Muscle of leg (tissue), 3 donors: ENCODE measurements at regions not wholly inside any gene's neighbourhood (a gene's known extent, or its start where the extent isn't known, plus 50 kb on each side); places are given as distances from the start of the nearest gene placed in this dataset.

Experiments used
- DNase-seq: peaks from one replicate; pipeline ENCODE4 v3.0.0; 2013
- H3K27ac ChIP-seq: one replicate; pipeline ENCODE4 v1.5.1; 2013; ENCODE audit warnings: mild to moderate bottlenecking, low read length, control low read depth
- H3K27me3 ChIP-seq: one replicate; pipeline ENCODE4 v1.6.1; 2013; ENCODE audit warnings: low read length; ENCODE audit not compliant: control insufficient read depth, insufficient read depth
- H3K36me3 ChIP-seq: one replicate; pipeline ENCODE4 v1.6.1; 2013; ENCODE audit warnings: low read length; ENCODE audit not compliant: control insufficient read depth, insufficient read depth
- H3K4me1 ChIP-seq: one replicate; pipeline ENCODE4 v1.6.1; 2013; ENCODE audit warnings: low read length; ENCODE audit not compliant: control insufficient read depth, insufficient read depth
- H3K4me3 ChIP-seq: one replicate; pipeline ENCODE4 v1.5.1; 2013; ENCODE audit warnings: low read length, control low read depth
- H3K9me3 ChIP-seq: replicated peaks from 2 replicates; pipeline ENCODE4 v1.6.1; 2013; ENCODE audit warnings: low read depth, low read length; ENCODE audit not compliant: control insufficient read depth
- WGBS: methylation state at CpG from one replicate; pipeline ENCODE4 v1.1.5; 2013; ENCODE audit warnings: missing lambda C conversion rate; ENCODE audit not compliant: insufficient coverage; 5-methylcytosine and 5-hydroxymethylcytosine counted together

DNA sequence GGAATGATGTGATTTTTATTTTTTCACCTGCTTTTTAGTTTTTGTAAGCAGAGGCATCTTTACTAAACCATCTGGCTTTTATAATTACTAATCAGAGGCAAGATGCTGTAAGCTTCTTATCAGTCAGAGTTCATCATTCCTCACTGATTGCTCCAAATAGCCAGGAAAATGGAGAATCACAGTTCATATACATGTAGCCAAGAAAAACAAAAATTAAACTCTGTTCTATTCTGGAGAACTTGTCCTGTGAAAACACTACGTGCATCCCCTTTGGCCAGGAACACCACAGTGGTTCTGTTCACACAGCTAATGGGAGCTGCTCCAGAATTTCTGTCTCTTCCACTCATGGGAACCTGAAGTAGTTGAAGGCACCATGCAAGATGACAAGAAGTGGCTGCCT is 725.5 kb upstream of the CHRM3 start:
- DNase-seq = no peak
- Histone ChIP-seq H3K27ac (no peak overlapping the region), H3K9me3 (no peaks in the 10 kb centered on the region), H3K4me1 (no peaks in the 10 kb centered on the region), H3K36me3 (no peaks in the 10 kb centered on the region), H3K4me3 (no peak overlapping the region), H3K27me3 (no peaks in the 10 kb centered on the region)
- WGBS = 33% methylated on average over 1 of the region's 1 CpG

- Histone ChIP-seq H3K36me3 (no peaks in the 10 kb centered on the region), H3K27ac (no peak overlapping the region), H3K27me3 (no peaks in the 10 kb centered on the region), H3K9me3 (no peaks in the 10 kb centered on the region), H3K4me1 (no peaks in the 10 kb centered on the region), H3K4me3 (no peak overlapping the region)
- 80% methylated on average over 1 of the region's 1 CpG for WGBS
- no peak for DNase-seq
Observed at GRCh38 chr1:238658763-238659162, 727.6 kb upstream of the CHRM3 start.

GRCh38 chr1:238653693-238654321 is 732.6 kb upstream of the CHRM3 start:
- Histone ChIP-seq H3K4me1 (no peaks in the 10 kb centered on the region), H3K36me3 (no peaks in the 10 kb centered on the region), H3K9me3 (no peaks in the 10 kb centered on the region), H3K4me3 (no peak overlapping the region), H3K27me3 (no peaks in the 10 kb centered on the region), H3K27ac (no peak overlapping the region)
- no peak for DNase-seq
- WGBS = no CpG with 5 or more reads among the region's 4 CpGs

GRCh38 chr1:238652346-238652968 is 733.9 kb upstream of the CHRM3 start:
- Histone ChIP-seq H3K4me3 (no peak overlapping the region), H3K27ac (no peak overlapping the region), H3K4me1 (no peaks in the 10 kb centered on the region), H3K27me3 (no peaks in the 10 kb centered on the region), H3K36me3 (no peaks in the 10 kb centered on the region), H3K9me3 (no peaks in the 10 kb centered on the region)
- no peak for DNase-seq
- no CpG with 5 or more reads among the region's 7 CpGs for WGBS

DNA sequence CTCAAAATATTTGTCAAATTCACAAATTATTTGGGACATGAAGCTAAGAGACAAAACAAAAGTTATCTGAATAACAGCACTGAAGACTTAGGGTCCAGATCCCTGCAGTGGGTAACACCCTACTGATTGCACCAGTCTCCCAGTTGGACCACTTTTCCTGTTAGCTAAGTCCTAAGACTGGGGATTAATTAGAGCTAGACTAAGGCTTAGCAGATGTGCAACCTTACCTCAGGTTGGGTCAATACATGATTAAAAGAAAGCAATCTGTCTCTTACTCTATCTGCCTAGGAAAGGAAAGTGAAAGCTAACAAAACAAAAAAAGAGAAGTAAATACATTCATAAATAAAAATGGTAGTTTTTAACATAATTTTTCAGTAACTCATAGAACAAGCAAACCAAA is 737.2 kb upstream of the CHRM3 start:
- H3K27me3 ChIP-seq = no peaks in the 10 kb centered on the region
- no peak for DNase-seq
- H3K4me3 ChIP-seq = no peak overlapping the region
- H3K27ac ChIP-seq = no peak overlapping the region
- no peaks in the 10 kb centered on the region for H3K9me3 ChIP-seq
- no peaks in the 10 kb centered on the region for H3K36me3 ChIP-seq
- H3K4me1 ChIP-seq = no peaks in the 10 kb centered on the region

- Histone ChIP-seq H3K36me3 (no peaks in the 10 kb centered on the region), H3K27ac (no peak overlapping the region), H3K4me3 (no peak overlapping the region), H3K4me1 (no peaks in the 10 kb centered on the region), H3K27me3 (no peaks in the 10 kb centered on the region), H3K9me3 (no peaks in the 10 kb centered on the region)
- no CpG with 5 or more reads among the region's 4 CpGs for WGBS
- DNase-seq = no peak
Observed at GRCh38 chr1:238648751-238649150, 737.6 kb upstream of the CHRM3 start.

DNA sequence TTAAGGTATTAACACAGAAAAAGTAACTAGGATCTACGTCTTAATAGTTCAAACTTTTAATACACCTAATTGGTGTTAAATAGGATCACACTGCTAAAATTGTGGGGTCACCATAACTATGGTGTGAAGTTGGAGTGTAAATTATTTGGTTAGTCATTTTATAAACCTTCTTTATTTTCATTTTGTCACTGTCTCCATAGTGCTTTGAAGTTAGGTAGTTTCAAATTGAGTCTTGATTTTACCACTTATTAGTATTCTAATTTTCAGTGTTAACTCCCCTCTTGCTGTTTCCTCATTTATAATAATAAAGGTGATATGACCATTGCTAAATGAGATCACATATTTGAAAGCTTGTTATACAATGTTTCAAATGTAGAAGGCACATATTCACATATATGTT is 738.1 kb upstream of the CHRM3 start:
- H3K27ac ChIP-seq = no peak overlapping the region
- no peaks in the 10 kb centered on the region for H3K27me3 ChIP-seq
- no peak overlapping the region for H3K4me3 ChIP-seq
- WGBS = no CpG with 5 or more reads among the region's 1 CpG
- H3K9me3 ChIP-seq = no peaks in the 10 kb centered on the region
- no peaks in the 10 kb centered on the region for H3K4me1 ChIP-seq
- no peaks in the 10 kb centered on the region for H3K36me3 ChIP-seq
- no peak for DNase-seq

- Histone ChIP-seq H3K4me1 (no peaks in the 10 kb centered on the region), H3K4me3 (no peak overlapping the region), H3K27ac (no peak overlapping the region), H3K9me3 (no peaks in the 10 kb centered on the region), H3K36me3 (no peaks in the 10 kb centered on the region), H3K27me3 (no peaks in the 10 kb centered on the region)
- 17% methylated on average over 2 of the region's 3 CpGs for WGBS
- no peak for DNase-seq
Observed at GRCh38 chr1:238647877-238648276, 738.5 kb upstream of the CHRM3 start.

- H3K27ac ChIP-seq = no peak overlapping the region
- no peaks in the 10 kb centered on the region for H3K36me3 ChIP-seq
- H3K4me1 ChIP-seq = no peaks in the 10 kb centered on the region
- DNase-seq = peak; percentile 25
- H3K27me3 ChIP-seq = no peaks in the 10 kb centered on the region
- H3K4me3 ChIP-seq = no peak overlapping the region
- no CpG with 5 or more reads among the region's 4 CpGs for WGBS
- H3K9me3 ChIP-seq = no peaks in the 10 kb centered on the region
Observed at GRCh38 chr1:238642231-238642630, 744.1 kb upstream of the CHRM3 start.

GRCh38 chr1:238639861-238640260 is 746.5 kb upstream of the CHRM3 start:
- no peak overlapping the region for H3K27ac ChIP-seq
- no peaks in the 10 kb centered on the region for H3K36me3 ChIP-seq
- no peaks in the 10 kb centered on the region for H3K9me3 ChIP-seq
- no peaks in the 10 kb centered on the region for H3K4me1 ChIP-seq
- H3K27me3 ChIP-seq = no peaks in the 10 kb centered on the region
- no peak for DNase-seq
- no peak overlapping the region for H3K4me3 ChIP-seq

GRCh38 chr1:238628110-238628509 is 737.4 kb upstream of the ZP4 start:
- Histone ChIP-seq H3K36me3 (no peaks in the 10 kb centered on the region), H3K9me3 (peaks cover 5% of the 10 kb centered on the region), H3K27ac (no peak overlapping the region), H3K4me3 (no peak overlapping the region), H3K4me1 (no peaks in the 10 kb centered on the region), H3K27me3 (no peaks in the 10 kb centered on the region)
- no peak for DNase-seq
- no CpG with 5 or more reads among the region's 2 CpGs for WGBS
